NCI-H146 treated with DMSO at 0.1 percent for 48 hours (cell line): ENCODE measurements at regions not wholly inside any gene's neighbourhood (a gene's known extent, or its start where the extent isn't known, plus 50 kb on each side); places are given as distances from the start of the nearest gene placed in this dataset.

Experiments
- DNase-seq: peaks from one replicate; lab custom pipeline; 2025; ENCODE audit not compliant: unreplicated experiment; lab: John Stamatoyannopoulos, UW

GRCh38 chr13:59497621-59498247 is 666.0 kb downstream of the DIAPH3 start:
- no peak for DNase-seq

GRCh38 chr13:59501004-59501403 is 662.7 kb downstream of the DIAPH3 start:
- DNase-seq, result no peak

- DNase-seq, result no peak
These were observed 659.3 kb downstream of the DIAPH3 start for GRCh38 chr13:59504407-59504806.

- no peak for DNase-seq
These were observed 653.3 kb downstream of the DIAPH3 start for GRCh38 chr13:59510386-59510785.

- no peak for DNase-seq
These were observed 650.0 kb downstream of the DIAPH3 start for GRCh38 chr13:59513686-59514085.

- DNase-seq, result no peak
These were observed 649.4 kb downstream of the DIAPH3 start for GRCh38 chr13:59514316-59514715.

GRCh38 chr13:59519819-59520218 is 643.9 kb downstream of the DIAPH3 start:
- DNase-seq, result no peak

GRCh38 chr13:59521549-59521948 is 642.2 kb downstream of the DIAPH3 start:
- DNase-seq, result no peak

GRCh38 chr13:59522652-59523051 is 641.1 kb downstream of the DIAPH3 start:
- DNase-seq, result no peak

GRCh38 chr13:59527500-59527899 is 636.2 kb downstream of the DIAPH3 start:
- no peak for DNase-seq

- peak; percentile 85 for DNase-seq
These were observed 632.1 kb downstream of the DIAPH3 start for GRCh38 chr13:59531571-59532091.

GRCh38 chr13:59532405-59532804 is 631.3 kb downstream of the DIAPH3 start:
- no peak for DNase-seq

GRCh38 chr13:59533561-59534555 is 629.9 kb downstream of the DIAPH3 start:
- DNase-seq, result peak; percentile 90

- DNase-seq, result no peak
These were observed 628.9 kb downstream of the DIAPH3 start for GRCh38 chr13:59534806-59535205.

GRCh38 chr13:59537500-59537899 is 626.2 kb downstream of the DIAPH3 start:
- no peak for DNase-seq

GRCh38 chr13:59538512-59538911 is 625.2 kb downstream of the DIAPH3 start:
- DNase-seq, result no peak

GRCh38 chr13:59542303-59542702 is 621.4 kb downstream of the DIAPH3 start:
- DNase-seq, result no peak

- DNase-seq, result no peak
These were observed 620.3 kb downstream of the DIAPH3 start for GRCh38 chr13:59543418-59543817.

GRCh38 chr13:59545007-59545406 is 618.7 kb downstream of the DIAPH3 start:
- DNase-seq, result no peak

- no peak for DNase-seq
These were observed 617.5 kb downstream of the DIAPH3 start for GRCh38 chr13:59546178-59546577.

GRCh38 chr13:59547950-59548349 is 615.8 kb downstream of the DIAPH3 start:
- no peak for DNase-seq

GRCh38 chr13:59562924-59563323 is 600.8 kb downstream of the DIAPH3 start:
- no peak for DNase-seq
